AG04450 (cell line): ENCODE measurements at regions not wholly inside any gene's neighbourhood (a gene's known extent, or its start where the extent isn't known, plus 50 kb on each side); places are given as distances from the start of the nearest gene placed in this dataset.

Experiments used
- CTCF ChIA-PET: fragments of 300-600, 350-600 bp; formaldehyde crosslinking; extraction: SDS; loops from one replicate; lab custom pipeline; 2022; ENCODE audit warnings: antibody characterized with exemption, inconsistent platforms; lab: Charles Lee
- POLR2A ChIA-PET: fragments of 350-600 bp; formaldehyde crosslinking; extraction: SDS; loops from one replicate; lab custom pipeline; 2021; ENCODE audit warnings: antibody characterized with exemption, inconsistent platforms; lab: Yijun Ruan, JAX
- DNase-seq: peaks from one replicate; pipeline ENCODE4 v3.0.0-alpha.2; 2011; ENCODE audit warnings: low read depth, low spot score
- H3K27ac ChIP-seq: one replicate; pipeline ENCODE4 v1.5.1; 2012; ENCODE audit warnings: low read depth, low read length, control low read depth
- H3K27me3 ChIP-seq: one replicate; pipeline ENCODE4 v1.6.0; 2012; ENCODE audit warnings: low read length; ENCODE audit not compliant: control insufficient read depth, insufficient read depth
- H3K4me3 ChIP-seq: 2 replicates; pipeline ENCODE4 v1.5.1; 2011; ENCODE audit warnings: mild to moderate bottlenecking, low read depth, low read length, control low read depth
- H3K9me3 ChIP-seq: 2 replicates; pipeline ENCODE4 v1.5.1; 2012; ENCODE audit warnings: low read length; ENCODE audit not compliant: control insufficient read depth, insufficient read depth
- TF ChIP-seq, protein P1 (sequence below): IDR thresholded peaks from 2 replicates; pipeline ENCODE4 v1.5.1; 2011; ENCODE audit warnings: low read depth, low read length, control low read depth, inconsistent platforms

DNA sequence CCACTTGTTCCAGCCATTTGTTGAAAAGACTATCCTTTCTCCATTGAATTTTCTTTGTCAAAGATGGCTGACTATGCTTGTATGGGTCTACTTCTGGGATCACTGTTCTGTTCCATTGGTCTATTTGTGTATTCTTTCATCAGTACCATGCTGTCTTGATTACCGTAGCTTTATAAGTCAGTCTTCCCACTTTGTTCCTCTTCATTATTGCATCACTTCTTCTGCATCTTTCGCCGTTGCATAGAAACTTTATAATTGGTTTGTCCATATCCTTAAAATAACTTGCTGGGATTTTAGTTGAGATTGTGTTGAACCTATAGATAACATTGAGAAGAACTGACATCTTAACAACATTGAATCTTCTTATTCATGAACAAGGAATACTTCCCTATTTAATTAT is 598.8 kb downstream of the TBC1D22A start:
- H3K9me3 ChIP-seq = no peaks in the 10 kb centered on the region
- CTCF ChIA-PET = no interaction called here
- TF ChIP-seq, protein P1, sequence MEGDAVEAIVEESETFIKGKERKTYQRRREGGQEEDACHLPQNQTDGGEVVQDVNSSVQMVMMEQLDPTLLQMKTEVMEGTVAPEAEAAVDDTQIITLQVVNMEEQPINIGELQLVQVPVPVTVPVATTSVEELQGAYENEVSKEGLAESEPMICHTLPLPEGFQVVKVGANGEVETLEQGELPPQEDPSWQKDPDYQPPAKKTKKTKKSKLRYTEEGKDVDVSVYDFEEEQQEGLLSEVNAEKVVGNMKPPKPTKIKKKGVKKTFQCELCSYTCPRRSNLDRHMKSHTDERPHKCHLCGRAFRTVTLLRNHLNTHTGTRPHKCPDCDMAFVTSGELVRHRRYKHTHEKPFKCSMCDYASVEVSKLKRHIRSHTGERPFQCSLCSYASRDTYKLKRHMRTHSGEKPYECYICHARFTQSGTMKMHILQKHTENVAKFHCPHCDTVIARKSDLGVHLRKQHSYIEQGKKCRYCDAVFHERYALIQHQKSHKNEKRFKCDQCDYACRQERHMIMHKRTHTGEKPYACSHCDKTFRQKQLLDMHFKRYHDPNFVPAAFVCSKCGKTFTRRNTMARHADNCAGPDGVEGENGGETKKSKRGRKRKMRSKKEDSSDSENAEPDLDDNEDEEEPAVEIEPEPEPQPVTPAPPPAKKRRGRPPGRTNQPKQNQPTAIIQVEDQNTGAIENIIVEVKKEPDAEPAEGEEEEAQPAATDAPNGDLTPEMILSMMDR = no peak
- H3K27me3 ChIP-seq = peaks cover 6% of the 10 kb centered on the region
- H3K27ac ChIP-seq = no peak overlapping the region
- H3K4me3 ChIP-seq = no peak overlapping the region
- POLR2A ChIA-PET = no interaction called here
- no peak for DNase-seq

DNA sequence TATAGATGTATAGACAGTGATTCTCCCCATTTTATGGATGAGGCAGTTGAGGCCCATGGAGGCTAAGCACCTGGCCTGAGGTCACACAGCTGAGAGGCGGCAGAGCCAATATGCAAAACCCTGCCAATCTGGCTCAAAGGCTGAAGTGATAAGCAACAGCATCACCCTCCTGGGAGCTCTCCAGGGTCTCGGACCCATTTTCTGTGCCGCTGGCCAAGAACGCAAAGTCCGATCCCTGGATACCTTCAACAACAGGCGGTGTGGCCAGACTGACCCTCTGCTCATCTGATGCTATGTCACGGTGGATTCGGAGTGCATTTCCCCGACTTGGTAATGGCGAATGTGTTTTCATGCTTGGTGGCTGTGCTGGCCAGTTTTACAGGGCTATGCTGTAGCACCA is 595.0 kb downstream of the TBC1D22A start:
- TF ChIP-seq, protein P1 = no peak
- peaks cover 6% of the 10 kb centered on the region for H3K27me3 ChIP-seq
- POLR2A ChIA-PET = no interaction called here
- CTCF ChIA-PET = no interaction called here
- DNase-seq = no peak
- H3K4me3 ChIP-seq = no peak overlapping the region
- no peak overlapping the region for H3K27ac ChIP-seq
- peaks cover 6% of the 10 kb centered on the region; the same call in 1 of the 2 replicates for H3K9me3 ChIP-seq

DNA sequence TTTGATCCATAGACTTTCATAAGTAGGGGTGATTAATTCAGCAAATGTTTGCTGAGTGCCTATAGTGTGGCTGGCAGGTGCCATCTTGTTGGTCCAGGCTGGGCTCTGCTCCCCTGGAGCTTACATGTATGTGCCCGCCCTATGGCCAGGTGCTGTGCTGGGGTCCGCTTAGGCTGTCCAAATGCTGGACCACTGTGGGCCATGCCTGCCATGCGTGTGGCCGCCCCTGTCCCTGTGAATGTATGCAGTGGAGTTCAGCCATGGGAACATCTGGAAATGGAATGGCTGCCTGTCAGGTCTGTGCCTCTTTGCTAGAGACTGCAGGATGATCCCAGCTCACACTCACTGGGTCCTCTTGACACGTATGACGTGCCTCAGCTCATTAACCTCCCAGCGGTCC is 594.6 kb downstream of the TBC1D22A start:
- Histone ChIP-seq H3K4me3 (no peak overlapping the region), H3K27me3 (peaks cover 6% of the 10 kb centered on the region), H3K9me3 (peaks cover 6% of the 10 kb centered on the region; the same call in 1 of the 2 replicates), H3K27ac (no peak overlapping the region)
- TF ChIP-seq, protein P1 = no peak
- CTCF ChIA-PET = no interaction called here
- POLR2A ChIA-PET = no interaction called here
- no peak for DNase-seq

DNA sequence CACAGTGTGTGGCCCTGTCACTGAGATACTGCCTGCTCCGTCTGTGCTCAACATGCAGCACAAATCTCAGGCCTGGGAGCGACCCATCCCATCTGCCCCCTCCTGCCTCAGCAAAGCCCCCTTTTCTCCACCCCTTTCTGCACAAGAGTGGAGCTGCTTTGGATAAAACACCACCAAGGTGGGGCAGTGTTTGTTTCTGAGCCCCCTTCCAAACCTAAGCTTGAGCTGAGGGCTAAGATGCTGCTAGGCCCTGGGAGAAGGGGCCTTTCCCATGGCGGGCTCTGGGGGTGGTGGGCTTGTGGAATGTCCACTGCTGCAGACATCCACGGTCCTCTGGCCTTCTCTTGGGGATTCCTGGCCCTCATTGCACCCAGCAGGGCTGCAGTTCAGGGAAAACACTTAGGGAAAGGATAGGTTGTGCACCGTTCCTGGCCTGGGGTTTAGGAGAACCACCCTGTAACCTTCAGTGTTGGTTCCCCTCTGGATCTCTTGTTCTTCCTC is 594.1 kb downstream of the TBC1D22A start:
- H3K27me3 ChIP-seq = peaks cover 8% of the 10 kb centered on the region
- no peak overlapping the region for H3K27ac ChIP-seq
- ChIA-PET CTCF (no interaction called here), POLR2A (no interaction called here)
- peaks cover 6% of the 10 kb centered on the region; the same call in 1 of the 2 replicates for H3K9me3 ChIP-seq
- TF ChIP-seq, protein P1 = no peak
- no peak overlapping the region for H3K4me3 ChIP-seq
- DNase-seq = no peak

DNA sequence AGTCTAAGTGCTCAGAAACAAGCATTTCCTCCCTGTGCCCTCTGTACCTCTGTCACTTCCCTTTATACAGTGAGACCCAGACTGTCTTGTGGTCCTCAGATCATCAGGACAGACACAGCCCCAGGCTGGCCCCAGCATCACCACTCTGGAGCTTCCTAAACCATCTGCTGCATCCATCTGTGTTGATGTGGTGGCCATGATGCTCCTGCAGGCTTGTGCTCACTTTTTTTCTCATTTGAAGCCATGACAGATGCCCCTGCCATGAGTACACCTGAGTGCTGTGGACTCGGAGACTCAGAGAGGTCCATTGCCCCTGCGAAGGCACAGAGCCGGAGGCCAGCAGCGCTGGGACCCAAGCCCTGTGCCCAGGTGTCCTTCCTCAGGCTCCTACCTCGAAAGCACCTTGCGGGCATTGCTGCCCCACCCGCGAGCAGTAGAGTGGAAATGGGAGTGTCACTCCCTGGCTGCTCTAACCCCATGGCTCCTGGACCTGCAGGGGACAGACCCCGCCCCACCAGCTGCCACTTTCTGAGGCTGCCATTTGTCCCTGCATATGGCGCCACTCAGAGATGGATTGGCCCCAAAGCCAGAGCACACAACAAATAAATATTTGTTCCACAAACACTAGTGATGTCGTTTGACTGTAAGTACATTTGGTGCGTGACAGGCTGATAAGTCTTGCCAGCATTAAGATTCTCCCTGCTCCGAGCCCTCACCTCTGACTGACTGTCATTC is 593.5 kb downstream of the TBC1D22A start:
- no peak overlapping the region for H3K4me3 ChIP-seq
- POLR2A ChIA-PET = no interaction called here
- H3K9me3 ChIP-seq = peaks cover 6% of the 10 kb centered on the region; the same call in 1 of the 2 replicates
- CTCF ChIA-PET = no interaction called here
- H3K27ac ChIP-seq = no peak overlapping the region
- DNase-seq = no peak
- peaks cover 8% of the 10 kb centered on the region for H3K27me3 ChIP-seq
- TF ChIP-seq, protein P1 = no peak
